ENCODE measurements at regions not wholly inside any gene's neighbourhood (a gene's known extent, or its start where the extent isn't known, plus 50 kb on each side); places are given as distances from the start of the nearest gene placed in this dataset.

DNA sequence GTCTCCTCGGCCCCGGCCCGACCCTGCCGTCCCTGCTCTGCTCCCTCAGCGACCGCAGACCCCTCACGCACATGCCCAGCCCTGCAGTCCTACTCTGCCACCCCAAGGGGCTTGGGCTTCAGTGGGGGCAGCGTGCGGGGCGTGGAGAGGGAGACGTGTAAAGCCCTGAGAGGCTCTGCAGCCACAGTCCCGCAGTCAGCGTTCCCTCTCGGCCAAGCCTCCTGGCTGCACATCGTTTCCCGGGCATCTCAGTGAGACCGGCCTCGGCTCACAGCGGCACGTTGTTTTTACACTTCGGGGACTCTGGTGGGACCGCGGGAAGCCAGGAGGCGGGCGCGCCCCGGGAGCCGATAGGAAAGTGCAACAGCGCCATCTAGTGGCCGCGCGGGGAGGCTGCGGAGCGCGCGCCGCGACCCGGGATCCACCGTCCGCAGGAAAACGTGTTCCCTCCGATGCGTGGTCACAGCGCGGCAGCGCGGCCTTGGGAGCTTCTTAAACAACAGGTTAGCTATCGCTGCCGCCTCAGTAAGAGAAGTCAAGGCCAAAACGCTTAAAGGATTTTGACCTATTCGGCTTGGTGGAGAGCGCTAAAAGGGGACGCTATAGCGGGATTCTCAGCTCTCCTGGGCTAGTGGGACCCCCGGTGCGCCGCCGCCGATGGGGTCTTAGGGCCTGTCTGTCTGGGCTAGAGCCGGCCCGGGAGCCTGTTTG, 226.8 kb upstream of the IGF1R start:
- DNase-seq, result peak; percentile 15

DNA sequence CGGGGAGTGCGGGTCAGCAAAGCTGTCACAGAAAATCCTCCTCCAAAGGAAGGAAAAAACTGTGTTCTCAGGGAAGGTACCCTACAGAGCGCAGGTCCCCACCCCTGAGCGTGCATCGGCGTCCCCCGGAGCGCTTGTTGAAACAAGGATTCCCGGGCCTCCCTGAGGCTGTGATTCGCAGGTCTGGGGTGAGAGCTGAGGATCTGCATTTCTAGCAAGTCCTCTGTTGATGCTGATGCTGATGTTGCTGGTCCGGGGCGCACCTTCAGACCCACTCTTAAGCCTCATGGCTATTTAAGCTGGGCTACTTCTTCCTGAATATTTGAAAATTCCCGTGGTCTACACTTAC, 226.2 kb upstream of the IGF1R start:
- no peak for DNase-seq

DNA sequence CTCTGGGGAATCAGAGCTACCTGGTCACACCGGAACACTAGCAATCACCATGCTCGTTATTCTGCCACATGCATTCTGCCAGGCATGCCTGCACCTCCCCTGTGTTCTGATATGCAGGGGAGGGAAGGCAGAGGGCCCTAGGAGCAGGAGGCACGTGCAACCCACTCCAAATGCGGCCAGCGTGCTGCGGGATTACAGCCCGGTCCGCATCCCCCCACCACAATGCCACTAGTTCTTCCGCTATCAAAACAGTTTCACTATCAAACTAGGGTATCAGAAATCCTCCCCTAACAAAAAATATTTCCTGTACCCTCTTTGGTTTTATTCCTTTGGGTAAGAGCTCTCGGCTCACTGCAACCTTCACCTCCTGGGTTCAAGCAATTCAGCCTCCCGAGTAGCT, 223.2 kb upstream of the IGF1R start:
- no peak for DNase-seq

DNA sequence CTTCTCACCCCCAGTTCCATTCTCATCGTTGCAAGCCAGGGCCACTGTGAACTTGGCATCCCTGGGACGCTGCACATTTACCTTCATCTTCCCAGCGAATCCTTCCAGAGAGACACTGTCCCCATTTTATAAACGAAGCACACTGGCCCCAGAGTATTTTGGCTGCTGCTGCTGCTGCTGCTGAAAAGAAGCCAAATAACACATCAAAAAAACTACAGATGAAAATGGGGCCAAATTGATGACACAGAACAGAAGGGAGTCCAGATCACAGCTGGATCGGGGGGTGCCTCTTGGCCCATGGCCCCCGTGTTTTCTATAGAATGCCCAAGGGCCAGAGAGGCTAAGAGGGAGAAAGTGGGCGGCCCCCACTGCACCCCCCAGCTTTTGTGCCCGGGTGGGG, 221.0 kb upstream of the IGF1R start:
- DNase-seq, result no peak

DNA sequence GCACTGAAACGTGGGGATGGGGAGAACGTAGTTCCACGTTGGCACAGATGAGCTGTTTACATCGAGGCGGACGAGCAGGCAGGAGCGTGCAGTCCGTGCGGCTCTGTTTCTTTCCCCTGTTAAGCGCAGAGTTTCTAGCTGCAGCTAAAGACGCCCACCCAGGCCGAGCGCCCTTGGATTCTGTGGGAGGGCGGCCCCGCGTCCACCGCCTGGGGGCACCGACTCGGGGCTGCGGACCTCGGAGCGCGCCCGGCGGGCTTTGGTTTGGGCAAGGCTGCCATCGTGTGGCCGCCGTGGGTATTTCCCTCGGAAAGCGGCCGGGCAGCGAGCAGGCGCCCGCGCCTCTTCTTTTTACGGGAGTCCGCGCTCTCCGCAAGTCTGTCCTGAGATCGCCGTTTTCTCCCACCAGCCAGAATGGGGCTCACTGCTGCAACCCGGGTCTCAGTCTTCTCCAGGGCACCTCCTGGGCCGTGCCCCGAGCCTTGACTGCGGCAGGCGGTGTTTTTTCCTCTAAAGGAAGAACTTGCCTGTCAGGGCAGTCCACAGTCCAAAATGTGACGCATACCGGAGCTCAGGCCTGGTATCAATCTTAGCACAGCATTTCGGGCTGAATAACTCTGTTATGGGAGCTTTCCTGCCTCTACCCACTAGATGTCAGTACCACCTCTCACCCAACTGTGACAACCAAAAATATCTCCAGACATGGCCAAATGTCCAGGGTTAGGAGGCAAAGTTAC, 219.9 kb upstream of the IGF1R start:
- DNase-seq, result no peak

DNA sequence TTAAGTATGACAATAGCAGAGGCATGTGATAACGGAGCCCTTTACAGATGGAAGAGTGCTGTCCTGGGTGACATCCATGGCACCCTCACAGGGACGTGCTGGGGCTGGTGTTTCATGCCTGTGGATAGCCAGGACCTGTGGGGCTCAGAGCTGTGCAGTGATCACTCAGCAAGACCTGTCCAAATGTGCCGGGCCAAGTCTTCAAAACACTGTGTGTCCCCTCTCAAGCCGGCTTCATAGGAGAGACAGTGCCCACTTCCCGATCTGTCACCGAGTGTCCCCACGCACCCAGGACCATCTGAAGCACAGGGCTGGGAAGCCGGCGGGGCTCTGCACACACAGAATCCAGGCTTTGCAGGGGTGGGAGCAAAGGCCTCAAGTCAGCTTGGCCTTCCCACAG, 217.2 kb upstream of the IGF1R start:
- DNase-seq, result no peak

DNA sequence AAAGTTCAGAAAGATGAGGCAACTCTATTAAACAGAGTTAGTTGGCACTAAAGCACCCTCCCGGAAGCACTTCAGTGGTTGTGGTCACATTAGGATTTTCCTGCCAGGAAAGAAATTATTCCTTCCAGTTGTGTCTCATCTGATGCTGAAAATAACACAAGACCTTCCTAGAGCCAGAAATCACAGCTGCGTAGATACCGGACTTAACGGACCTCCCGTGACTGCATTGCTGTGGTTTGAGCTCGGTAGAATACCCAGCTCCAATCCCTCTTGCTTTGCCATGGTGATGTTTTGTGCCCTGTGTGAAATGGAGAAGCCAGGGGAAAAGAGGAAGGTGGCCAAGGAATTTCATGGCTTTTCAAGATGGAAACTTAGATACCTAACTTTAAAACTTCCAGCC, 215.0 kb upstream of the IGF1R start:
- DNase-seq, result no peak

DNA sequence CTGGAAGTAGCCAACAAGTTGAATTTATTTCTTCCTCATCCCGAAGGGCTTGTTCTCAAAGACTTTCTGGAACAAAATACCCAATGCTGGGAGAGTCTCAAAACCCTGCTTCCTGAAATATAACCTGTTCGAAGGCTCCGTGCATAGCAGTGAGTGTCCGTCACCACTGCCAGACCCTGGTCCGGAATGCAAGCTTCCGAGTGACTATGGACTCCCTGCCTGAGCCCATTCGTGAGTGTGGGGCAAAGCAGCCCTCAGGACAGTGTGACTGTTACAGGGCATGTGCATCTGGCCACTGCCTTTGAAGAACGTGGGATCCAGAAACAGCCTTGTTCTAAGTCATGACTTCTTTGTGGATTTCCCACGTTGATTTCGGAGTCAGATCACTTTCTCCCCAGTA, 214.5 kb upstream of the IGF1R start:
- DNase-seq, result no peak

DNA sequence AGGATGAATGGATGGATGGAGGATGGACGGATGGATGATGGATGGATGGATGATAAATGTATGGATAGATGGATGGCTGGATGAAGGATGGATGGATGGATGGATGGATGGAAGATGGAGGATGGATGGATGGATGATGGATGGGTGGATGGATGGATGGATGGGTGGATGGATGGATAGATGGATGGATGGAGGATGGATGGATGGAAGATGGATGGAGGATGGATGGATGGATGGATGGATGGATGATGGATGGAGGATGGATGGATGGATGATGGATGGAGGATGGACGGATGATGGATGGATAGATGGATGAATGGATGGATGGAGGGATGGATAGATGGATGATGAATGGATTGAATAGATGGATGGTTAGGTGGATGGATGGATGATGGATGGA, 210.6 kb upstream of the IGF1R start:
- DNase-seq, result no peak

DNA sequence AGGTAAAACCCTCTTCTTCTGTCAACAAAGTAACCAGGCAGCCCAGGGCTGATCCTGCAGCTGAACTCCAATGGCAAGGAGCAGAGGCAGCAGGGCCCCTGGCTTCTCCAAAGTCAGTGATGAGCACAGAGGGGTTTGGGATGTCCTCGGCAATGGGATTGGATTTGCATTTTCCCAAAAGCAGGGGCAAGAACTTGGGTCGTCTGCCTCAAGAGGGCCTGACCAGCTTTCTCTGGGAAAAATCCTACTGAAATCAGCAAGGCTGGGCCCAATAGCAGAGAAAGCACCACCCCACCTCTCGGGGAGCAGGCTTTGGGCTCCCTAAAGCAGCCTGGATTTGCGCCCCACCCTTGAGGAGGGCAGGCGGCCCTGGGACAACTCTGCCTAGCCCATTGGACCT, 210.0 kb upstream of the IGF1R start:
- DNase-seq, result no peak

DNA sequence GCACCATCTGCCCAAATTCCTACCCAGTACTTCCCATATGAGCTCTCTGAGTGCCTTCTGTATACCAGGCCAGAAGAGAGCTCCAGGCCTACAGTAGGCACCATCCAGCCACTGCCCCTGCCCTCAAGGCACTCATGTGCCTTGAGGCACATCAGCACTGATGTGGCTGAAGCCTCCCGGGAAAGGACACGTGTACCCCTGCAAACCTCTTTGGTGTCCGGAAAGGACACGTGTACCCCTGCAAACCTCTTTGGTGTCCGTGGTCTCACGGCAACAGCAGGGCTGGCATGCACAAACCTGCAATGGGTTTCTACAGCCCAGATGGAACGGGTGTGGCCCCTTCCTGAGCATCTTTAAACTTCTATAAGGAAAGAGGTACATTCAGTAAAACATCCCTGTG, 209.4 kb upstream of the IGF1R start:
- DNase-seq, result no peak

DNA sequence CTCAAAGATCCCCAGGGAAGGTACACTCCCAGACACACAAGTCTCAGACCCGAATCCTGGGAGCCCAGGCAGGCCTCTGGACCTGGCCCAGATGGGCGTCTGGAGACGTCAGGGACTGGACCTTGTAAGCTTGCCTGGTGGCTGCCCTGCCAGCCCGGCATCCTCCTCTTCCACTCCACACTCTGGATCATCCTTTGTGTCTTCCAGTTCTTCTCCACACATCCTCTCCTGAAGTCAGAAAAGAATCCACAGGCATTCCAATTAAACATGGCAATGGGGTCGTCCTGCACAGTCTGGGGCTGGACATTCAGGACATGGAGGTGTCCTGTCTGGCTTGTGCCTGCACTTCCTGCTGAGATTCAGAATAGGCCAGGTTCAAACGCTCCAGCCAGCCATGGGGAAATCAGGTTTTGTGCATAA, 208.8 kb upstream of the IGF1R start:
- no peak for DNase-seq

DNA sequence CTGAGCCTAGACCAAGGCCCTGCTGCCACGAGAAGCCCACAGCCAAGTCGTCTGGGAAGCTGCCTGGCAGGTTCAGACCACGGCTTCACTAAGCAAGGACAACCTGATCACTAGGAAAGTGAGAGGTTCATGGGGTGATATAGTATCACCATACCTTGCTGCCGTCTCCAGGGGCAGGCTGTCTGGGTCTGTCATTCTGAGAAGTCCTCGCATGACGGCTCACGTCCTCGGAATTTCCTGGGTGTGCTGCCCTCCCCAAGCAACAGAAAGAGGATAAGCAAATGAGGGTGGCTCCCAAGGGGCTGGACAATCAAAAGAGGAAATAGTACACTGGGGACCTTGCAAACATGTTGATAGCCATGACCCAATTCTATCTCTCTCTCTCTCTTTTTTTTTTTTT, 207.4 kb upstream of the IGF1R start:
- DNase-seq, result no peak

DNA sequence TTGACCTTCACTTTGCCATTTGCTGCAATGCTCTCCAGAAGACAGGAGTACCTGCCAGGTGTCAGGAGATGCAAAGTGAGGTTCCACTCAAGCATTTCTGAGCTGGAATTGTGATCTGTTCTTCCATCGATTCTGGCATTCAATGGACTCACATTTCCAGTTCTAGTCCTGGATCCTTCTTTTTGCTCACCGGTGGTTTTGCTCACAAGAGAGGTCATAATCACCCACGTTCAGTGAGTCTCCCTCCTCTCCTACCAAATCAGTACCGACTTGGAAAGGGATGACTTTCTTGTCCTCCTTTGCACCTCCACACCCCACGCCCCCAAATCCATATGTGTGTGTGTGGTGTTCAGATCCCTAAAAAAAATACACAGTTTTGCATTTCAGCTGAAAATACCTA, 206.7 kb upstream of the IGF1R start:
- no peak for DNase-seq

DNA sequence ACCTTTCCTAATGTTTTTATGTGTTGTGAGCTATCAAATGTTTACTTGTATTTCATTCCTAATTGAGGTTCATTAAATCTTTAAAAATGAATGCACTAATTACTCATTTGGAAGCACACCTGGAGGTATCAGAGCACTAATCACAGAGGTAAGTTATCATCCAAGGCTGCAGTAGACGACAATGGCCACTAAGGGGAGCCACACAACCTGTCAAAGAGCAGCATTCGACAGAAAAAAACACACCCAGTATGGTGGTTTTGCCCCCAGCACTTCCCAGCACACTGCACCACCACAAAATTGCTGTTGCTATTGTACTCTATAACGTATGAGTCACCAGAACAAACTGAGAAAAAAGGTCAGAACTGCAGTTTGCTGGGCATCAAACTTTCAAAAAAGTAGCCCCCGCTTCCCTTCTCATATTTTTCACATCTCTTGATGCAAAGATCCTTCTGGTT, 205.9 kb upstream of the IGF1R start:
- peak; percentile 59 for DNase-seq

DNA sequence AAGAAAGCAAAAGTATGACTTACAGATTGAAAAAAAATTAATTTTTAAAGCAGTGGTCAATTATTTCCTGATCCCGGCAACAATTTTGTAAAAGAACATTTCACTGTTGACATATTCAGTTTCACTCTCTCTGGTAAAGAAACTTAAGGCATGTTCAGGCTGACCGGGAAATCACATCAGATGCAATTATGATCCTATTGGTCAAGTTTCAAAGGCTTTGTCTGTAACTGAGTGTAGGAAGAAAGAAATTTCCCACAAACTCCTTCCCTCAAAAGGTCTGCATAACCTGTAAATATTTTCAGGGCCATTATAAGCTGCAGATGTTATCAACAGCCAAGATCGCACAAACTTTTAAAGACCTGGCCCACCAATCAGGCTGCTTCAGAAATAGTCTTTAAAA, 205.4 kb upstream of the IGF1R start:
- no peak for DNase-seq

DNA sequence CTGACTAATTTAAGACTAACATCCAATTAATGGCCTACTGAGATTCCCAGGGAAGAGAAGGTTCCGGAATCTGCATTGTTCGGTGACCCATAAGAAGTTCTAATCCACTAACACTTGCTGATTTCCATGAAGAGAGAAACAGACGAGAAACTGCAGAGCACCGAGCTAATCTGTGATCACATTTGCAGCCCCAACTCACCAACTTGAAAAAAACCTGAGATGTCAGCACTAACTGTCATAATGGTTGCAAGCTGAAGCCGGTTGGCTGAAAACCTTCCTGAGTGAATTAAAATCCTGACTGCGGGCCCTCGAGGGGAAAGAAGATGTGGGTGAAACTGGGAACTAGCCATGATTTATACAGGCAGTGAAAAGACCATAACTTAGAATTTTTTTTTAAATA, 204.8 kb upstream of the IGF1R start:
- DNase-seq, result no peak

DNA sequence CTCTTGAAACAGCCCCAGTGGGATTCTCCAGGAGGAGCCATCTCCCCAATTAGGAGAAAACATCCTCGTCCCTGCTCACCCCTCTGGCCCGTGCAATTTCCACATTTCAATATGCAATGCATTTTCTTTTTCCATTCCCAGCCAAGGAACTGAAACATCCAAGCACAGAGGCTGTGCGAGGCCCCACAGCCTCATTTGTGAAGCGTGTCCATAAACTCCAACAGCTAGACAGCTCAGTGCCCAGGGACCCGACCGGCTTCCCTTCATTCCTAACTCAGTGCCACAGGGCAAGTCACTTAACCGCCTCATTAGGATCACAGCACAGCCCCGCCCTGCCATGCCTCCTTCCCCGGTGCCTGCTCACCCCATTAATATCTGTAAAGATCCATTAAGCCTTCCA, 204.2 kb upstream of the IGF1R start:
- no peak for DNase-seq

DNA sequence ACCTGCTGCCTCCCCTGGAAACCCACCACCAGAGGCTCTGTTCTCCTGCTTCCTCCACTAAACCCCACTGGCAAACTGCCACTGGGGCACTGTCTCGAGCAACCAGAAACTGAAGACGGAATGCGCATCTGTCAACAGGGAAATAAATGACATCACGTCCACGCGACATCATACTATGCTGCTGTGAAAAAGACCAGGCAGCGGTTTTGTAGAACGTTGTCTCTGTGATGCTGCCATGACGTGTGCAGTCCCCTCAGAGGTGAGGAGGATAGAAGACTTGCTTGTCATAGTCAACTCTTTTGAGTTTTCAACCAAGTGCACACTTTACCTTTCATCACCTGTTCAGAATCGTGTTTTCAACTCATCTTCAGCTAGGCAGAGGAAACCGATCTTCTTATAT, 203.0 kb upstream of the IGF1R start:
- DNase-seq, result no peak

DNA sequence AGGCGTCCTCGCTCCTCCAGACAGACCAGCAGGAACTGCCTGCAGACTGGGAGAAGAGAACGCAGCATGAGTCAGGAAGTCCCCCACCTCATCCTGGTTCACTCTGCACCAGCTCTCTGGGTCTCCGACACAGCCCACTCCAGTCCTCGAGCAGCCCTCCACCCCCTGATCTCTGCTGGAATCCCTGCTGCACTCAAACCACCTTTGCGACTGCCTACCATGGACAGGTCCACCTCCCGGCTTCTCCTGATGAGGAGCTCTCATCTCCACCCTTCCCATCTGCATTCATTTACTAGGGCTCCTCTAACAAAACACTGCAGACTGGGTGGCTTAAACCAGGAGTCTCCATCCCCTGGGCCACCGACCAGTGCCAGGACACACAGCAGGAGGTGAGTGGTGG, 202.3 kb upstream of the IGF1R start:
- DNase-seq, result no peak

DNA sequence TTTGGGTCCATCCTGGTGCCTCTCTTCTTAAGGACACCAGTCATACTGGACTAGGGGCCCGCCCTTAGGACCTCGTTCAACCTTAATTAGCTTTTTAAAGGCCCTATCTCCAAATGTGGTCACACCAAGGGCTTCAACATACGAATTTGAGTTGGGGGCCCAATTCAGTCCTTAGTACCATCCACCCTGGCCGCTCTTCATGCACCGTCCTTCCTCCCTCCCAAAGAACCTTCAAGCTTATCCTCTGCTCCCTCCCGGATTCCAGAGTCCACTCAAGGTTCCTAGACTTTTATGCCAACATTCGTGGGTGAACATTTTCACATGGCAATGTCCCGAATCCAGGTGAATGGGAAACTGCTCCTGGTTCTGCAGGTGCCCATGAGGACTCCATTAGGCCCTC, 201.3 kb upstream of the IGF1R start:
- DNase-seq, result no peak

DNA sequence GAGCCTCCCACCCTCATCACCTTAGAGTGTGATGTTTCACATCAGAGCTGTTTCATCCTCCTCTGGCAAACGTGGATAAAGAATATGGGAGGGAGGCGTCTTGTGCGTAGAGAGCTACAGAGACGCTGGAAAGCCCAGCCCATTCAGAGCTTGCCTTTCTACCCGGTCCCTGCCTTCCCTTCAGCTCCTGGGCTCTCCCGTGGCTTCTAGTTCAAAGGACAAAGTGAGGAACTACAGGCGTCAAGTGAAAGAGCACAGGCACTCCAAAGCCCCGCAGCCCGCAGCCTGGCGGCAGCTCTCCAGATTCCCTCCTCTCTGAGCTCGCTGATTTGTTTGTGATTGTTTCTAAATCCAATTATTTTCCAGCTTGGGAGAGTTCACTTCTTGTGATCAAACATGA, 197.1 kb upstream of the IGF1R start:
- no peak for DNase-seq

DNA sequence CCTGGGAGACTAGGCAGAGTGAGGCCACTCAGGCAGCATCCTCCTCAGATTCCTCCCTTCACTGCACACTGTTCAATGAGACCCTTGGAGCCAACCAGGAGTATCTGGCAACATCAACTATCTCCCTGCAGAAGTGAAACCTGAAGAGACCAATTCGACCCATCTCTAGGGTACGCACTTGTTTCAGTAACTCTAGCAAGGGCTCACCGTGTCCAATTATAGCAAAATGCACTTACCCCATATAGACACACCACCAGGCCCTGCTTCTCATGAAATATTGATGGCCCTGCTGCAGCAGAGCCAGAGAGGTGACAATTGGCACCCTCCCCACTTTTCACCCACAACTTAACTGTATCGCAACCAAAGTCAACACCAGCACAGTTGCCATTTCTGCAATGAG, 196.1 kb upstream of the IGF1R start:
- no peak for DNase-seq

DNA sequence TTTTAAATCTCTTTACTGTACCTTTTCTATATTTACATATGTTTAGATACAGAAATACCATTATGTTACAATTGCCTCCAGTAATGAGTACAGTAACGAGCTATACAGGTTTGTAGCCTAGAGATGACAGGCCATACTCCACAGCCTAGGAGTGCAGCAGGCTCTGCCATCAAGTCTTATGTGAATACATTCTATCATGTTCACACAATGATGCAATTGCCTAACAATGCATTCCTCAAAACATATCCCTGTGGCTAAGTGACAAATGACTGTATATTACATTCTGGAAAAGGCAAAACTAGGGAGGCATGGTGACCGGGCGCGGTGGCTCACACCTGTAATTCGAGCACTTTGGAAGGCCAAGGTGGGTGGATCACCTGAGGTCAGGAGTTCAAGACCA, 192.4 kb upstream of the IGF1R start:
- DNase-seq, result no peak

DNA sequence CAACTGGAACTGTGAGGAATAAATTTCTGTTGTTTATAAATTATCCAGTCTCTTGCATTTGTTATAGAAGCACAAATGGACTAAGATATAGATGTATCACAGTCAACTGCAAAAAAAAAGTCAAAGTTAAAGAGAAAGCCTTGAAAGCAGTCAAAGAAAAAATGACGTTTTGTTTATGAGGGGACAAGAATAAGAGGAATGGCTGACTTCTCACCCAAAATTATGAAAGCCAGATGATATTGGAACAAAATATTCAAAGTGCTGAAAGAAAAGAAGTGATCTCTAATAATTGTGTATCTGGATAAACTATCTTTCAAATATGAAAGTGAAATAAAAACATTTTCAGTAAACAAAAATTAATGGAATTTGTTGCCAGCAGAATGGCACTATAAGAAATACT, 171.8 kb upstream of the IGF1R start:
- no peak for DNase-seq
